WTC11 (cell line): ENCODE measurements at regions not wholly inside any gene's neighbourhood (a gene's known extent, or its start where the extent isn't known, plus 50 kb on each side); places are given as distances from the start of the nearest gene placed in this dataset.
"Not testable (repeated sequence)": the region's sequence is repeated elsewhere in the genome, so short reads cannot be mapped to it uniquely, and the experiment has no call there.

Experiments used
- JUN ChIP-seq: sonication (generic); formaldehyde crosslinking; IDR thresholded peaks from 2 replicates; pipeline ENCODE4 v1.8.0; 2023; ENCODE audit warnings: mild to moderate bottlenecking, missing genetic modification reagents
- MAX ChIP-seq: sonication (generic); formaldehyde crosslinking; IDR thresholded peaks from 2 replicates; pipeline ENCODE4 v1.8.0; 2022; ENCODE audit warnings: mild to moderate bottlenecking, missing genetic modification reagents
- NFE2L1 ChIP-seq: sonication (generic); formaldehyde crosslinking; IDR thresholded peaks from 2 replicates; pipeline ENCODE4 v1.8.1; 2023; ENCODE audit warnings: missing genetic modification reagents
- PRDM15 ChIP-seq: sonication (generic); formaldehyde crosslinking; IDR thresholded peaks from 2 replicates; pipeline ENCODE4 v1.8.0; 2022; ENCODE audit warnings: missing genetic modification reagents
- TP53 ChIP-seq: sonication (generic); formaldehyde crosslinking; IDR thresholded peaks from 2 replicates; pipeline ENCODE4 v1.8.1; 2023; ENCODE audit warnings: mild to moderate bottlenecking, missing genetic modification reagents
- TF ChIP-seq, protein P1 (sequence below): fragments of 200-600 bp; IDR thresholded peaks from 2 replicates; pipeline ENCODE4 v1.8.0; 2022; ENCODE audit warnings: antibody characterized with exemption

DNA sequence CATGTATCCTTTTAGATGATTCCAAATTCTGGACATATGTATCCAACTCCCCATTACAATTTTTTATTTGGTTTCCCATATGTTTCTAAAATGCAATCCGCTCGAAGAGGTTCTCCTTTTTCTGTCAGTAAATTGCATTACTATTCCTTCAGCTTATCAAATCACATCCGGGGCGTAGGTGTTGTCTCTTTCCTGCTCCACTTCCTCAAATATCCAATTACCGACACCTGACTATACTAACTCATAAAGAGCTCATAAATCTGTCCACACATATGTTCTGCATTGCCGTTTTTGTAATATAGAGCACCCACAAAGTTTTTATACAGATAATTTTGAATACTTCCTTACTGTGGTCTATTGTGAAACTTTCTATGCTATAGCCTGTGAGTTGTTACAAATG lies 63.1 kb upstream of the HSFY2 start:
- not testable (repeated sequence) for TF ChIP-seq PRDM15 (CRISPR knock-in tag); NFE2L1 (CRISPR knock-in tag); JUN (CRISPR knock-in tag); MAX (CRISPR knock-in tag); TP53
- TF ChIP-seq, protein P1, sequence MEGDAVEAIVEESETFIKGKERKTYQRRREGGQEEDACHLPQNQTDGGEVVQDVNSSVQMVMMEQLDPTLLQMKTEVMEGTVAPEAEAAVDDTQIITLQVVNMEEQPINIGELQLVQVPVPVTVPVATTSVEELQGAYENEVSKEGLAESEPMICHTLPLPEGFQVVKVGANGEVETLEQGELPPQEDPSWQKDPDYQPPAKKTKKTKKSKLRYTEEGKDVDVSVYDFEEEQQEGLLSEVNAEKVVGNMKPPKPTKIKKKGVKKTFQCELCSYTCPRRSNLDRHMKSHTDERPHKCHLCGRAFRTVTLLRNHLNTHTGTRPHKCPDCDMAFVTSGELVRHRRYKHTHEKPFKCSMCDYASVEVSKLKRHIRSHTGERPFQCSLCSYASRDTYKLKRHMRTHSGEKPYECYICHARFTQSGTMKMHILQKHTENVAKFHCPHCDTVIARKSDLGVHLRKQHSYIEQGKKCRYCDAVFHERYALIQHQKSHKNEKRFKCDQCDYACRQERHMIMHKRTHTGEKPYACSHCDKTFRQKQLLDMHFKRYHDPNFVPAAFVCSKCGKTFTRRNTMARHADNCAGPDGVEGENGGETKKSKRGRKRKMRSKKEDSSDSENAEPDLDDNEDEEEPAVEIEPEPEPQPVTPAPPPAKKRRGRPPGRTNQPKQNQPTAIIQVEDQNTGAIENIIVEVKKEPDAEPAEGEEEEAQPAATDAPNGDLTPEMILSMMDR, result not testable (repeated sequence)
